HL-60 (cell line): ENCODE measurements at regions not wholly inside any gene's neighbourhood (a gene's known extent, or its start where the extent isn't known, plus 50 kb on each side); places are given as distances from the start of the nearest gene placed in this dataset.

ENCODE experiments used
- DNase-seq, 2 experiments: peaks; one replicate each; pipeline ENCODE4 v3.0.0-alpha.2; 2010 to 2020; ENCODE audit warnings: low read depth in 1 of 2, low spot score in 1 of 2
- H3K27ac ChIP-seq: fragments of 250-450 bp; sonication (Bioruptor Pico); replicated peaks from 2 replicates; pipeline ENCODE4 v1.5.1; 2020; ENCODE audit warnings: mild to moderate bottlenecking, moderate library complexity
- H3K27me3 ChIP-seq: fragments of 250-450 bp; sonication (Bioruptor Pico); 2 replicates; pipeline ENCODE4 v1.5.1; 2021; ENCODE audit warnings: mild to moderate bottlenecking, moderate library complexity; ENCODE audit not compliant: insufficient read depth, poor library complexity, severe bottlenecking
- H3K4me3 ChIP-seq: replicated peaks from 2 replicates; pipeline ENCODE4 v1.5.1; 2011; ENCODE audit warnings: mild to moderate bottlenecking, control low read depth, low read length; ENCODE audit not compliant: insufficient read depth
- CTCF ChIP-seq: IDR thresholded peaks from one replicate; pipeline ENCODE4 v1.5.1; 2011; ENCODE audit warnings: low read length, control low read depth, inconsistent platforms; ENCODE audit not compliant: insufficient read depth
- GABPA ChIP-seq: IDR thresholded peaks from 2 replicates; pipeline ENCODE4 v1.6.1; 2012; ENCODE audit warnings: low read depth
- POLR2AphosphoS5 ChIP-seq: IDR thresholded peaks from 2 replicates; pipeline ENCODE4 v1.6.1; 2012; ENCODE audit warnings: low read depth
- REST ChIP-seq: IDR thresholded peaks from 2 replicates; pipeline ENCODE4 v1.6.1; 2012; ENCODE audit warnings: low read depth; ENCODE audit not compliant: insufficient replicate concordance
- SPI1 ChIP-seq: IDR thresholded peaks from 2 replicates; pipeline ENCODE4 v1.6.1; 2012; ENCODE audit warnings: low read depth, mild to moderate bottlenecking, borderline replicate concordance

- TF ChIP-seq GABPA = no peak
- TF ChIP-seq SPI1 = no peak
- no peak for TF ChIP-seq POLR2AphosphoS5
- no peak for TF ChIP-seq REST
- no peak for DNase-seq
- H3K27me3 ChIP-seq = no peaks in the 10 kb centered on the region
- no peak overlapping the region for H3K4me3 ChIP-seq
- H3K27ac ChIP-seq = peak overlapping the region; percentile 99
These were observed 216.5 kb upstream of the RREB1 start for GRCh38 chr6:6891125-6891721.

GRCh38 chr6:6891949-6892461, 215.8 kb upstream of the RREB1 start:
- DNase-seq = peak in 1 of 2 experiments; percentile 82
- Histone ChIP-seq H3K4me3 (no peak overlapping the region), H3K27ac (peak overlapping the region; percentile 99), H3K27me3 (no peaks in the 10 kb centered on the region)
- no peak for TF ChIP-seq CTCF
- TF ChIP-seq REST = no peak
- no peak for TF ChIP-seq POLR2AphosphoS5
- no peak for TF ChIP-seq SPI1
- no peak for TF ChIP-seq GABPA

- Histone ChIP-seq H3K27me3 (no peaks in the 10 kb centered on the region), H3K4me3 (no peak overlapping the region), H3K27ac (peak overlapping the region; percentile 99)
- no peak for DNase-seq
- TF ChIP-seq GABPA (no peak), SPI1 (no peak)
These were observed 214.8 kb upstream of the RREB1 start for GRCh38 chr6:6892744-6893583.

GRCh38 chr6:6893701-6894100, 214.1 kb upstream of the RREB1 start:
- TF ChIP-seq CTCF (no peak), REST (no peak), GABPA (no peak), SPI1 (no peak), POLR2AphosphoS5 (no peak)
- no peak overlapping the region for H3K4me3 ChIP-seq
- no peaks in the 10 kb centered on the region for H3K27me3 ChIP-seq
- peak overlapping the region; percentile 99 for H3K27ac ChIP-seq
- DNase-seq = no peak
